ENCODE measurements at regions not wholly inside any gene's neighbourhood (a gene's known extent, or its start where the extent isn't known, plus 50 kb on each side); places are given as distances from the start of the nearest gene placed in this dataset.

- no peaks in the 10 kb centered on the region for H3K79me1 ChIP-seq (ENCODE audit: low read depth, low read length)
- H3K4me2 ChIP-seq (ENCODE audit: insufficient read depth in 1 of 2, low read depth in 2 of 2, low read length in 2 of 2): no peak overlapping the region
- H3K4me3 ChIP-seq (ENCODE audit: extremely low read depth in 1 of 4, insufficient read depth in 2 of 4, low read depth in 3 of 4, low read length in 4 of 4): no peak overlapping the region
- no peaks in the 10 kb centered on the region for H3K9me3 ChIP-seq (ENCODE audit: insufficient read depth in 2 of 2, low read depth in 1 of 2, low read length in 1 of 2)
- no peak overlapping the region for H3K9ac ChIP-seq (replicated peaks in 1 of 4; ENCODE audit: extremely low read depth in 1 of 4, low read depth in 3 of 4, low read length in 3 of 4)
- H3K27me3 ChIP-seq (replicated peaks in 1 of 4; ENCODE audit: control insufficient read depth in 3 of 4, extremely low read depth in 1 of 4, insufficient read depth in 3 of 4, low read length in 3 of 4): no peaks in the 10 kb centered on the region
- H3K56ac ChIP-seq (replicated peaks; ENCODE audit: insufficient read length, low read depth, low read length): no peak overlapping the region
- POLR2A ChIA-PET (ENCODE audit: partially characterized antibody): no interaction called here
- CTCF ChIA-PET (ENCODE audit: partially characterized antibody): no interaction called here
- no peak overlapping the region for H2AFZ ChIP-seq (ENCODE audit: low read length)
- H2BK120ac ChIP-seq (replicated peaks; ENCODE audit: low read depth, low read length): no peak overlapping the region
- no peak overlapping the region for H2BK20ac ChIP-seq (ENCODE audit: low read length)
- H3K27ac ChIP-seq (ENCODE audit: low read depth, low read length): no peak overlapping the region
- H3K23ac ChIP-seq (ENCODE audit: insufficient read length): no peak overlapping the region
- H3K4me1 ChIP-seq (replicated peaks in 1 of 4; ENCODE audit: control insufficient read depth in 3 of 4, insufficient read depth in 4 of 4, low read length in 3 of 4): no peaks in the 10 kb centered on the region
- H3K79me2 ChIP-seq (ENCODE audit: control insufficient read depth in 1 of 2, insufficient read depth in 2 of 2, low read length in 2 of 2): no peaks in the 10 kb centered on the region
- H4K20me1 ChIP-seq (replicated peaks in 1 of 2; ENCODE audit: control insufficient read depth in 1 of 2, insufficient read depth in 2 of 2, low read length in 2 of 2): no peaks in the 10 kb centered on the region
- H2BK12ac ChIP-seq (ENCODE audit: low read depth, low read length): no peak overlapping the region
- no peak overlapping the region for H4K8ac ChIP-seq (ENCODE audit: extremely low read depth, insufficient read depth, low read length)
- H3K18ac ChIP-seq (ENCODE audit: extremely low read depth, low read length): no peak overlapping the region
- FAIRE-seq (no peak), DNase-seq (ENCODE audit: low read depth in 1 of 2, low spot score in 2 of 2) (no peak)
- TF ChIP-seq NANOG (IDR thresholded peaks at IDR 0.05; ENCODE audit: insufficient read depth, low read depth, low read length, poor library complexity, severe bottlenecking): no peak
- TF ChIP-seq RAD21 (IDR thresholded peaks at IDR 0.05 in 1 of 2, conservative IDR thresholded peaks at IDR 0.05 in 1 of 2; ENCODE audit: low read depth in 2 of 2, low read length in 2 of 2): no peak
- no peak for TF ChIP-seq TCF12 (IDR thresholded peaks at IDR 0.05; ENCODE audit: low read depth, low read length)
- no peak for TF ChIP-seq POLR2A (IDR thresholded peaks at IDR 0.05; ENCODE audit: control extremely low read depth in 1 of 2, low read depth in 2 of 2, low read length in 2 of 2)
- TF ChIP-seq KDM1A (IDR thresholded peaks at IDR 0.05; ENCODE audit: borderline replicate concordance, low read length): no peak
- no peak for TF ChIP-seq GTF2F1 (IDR thresholded peaks at IDR 0.05; ENCODE audit: borderline replicate concordance, low read depth, low read length)
- TF ChIP-seq ASH2L (IDR thresholded peaks at IDR 0.05; ENCODE audit: low read length): no peak
- no peak for TF ChIP-seq PHF8 (conservative IDR thresholded peaks at IDR 0.05; ENCODE audit: low read depth, low read length)
- TF ChIP-seq SP2 (IDR thresholded peaks at IDR 0.05; ENCODE audit: low read length): no peak
- no peak for TF ChIP-seq SIX5 (IDR thresholded peaks at IDR 0.05; ENCODE audit: low read depth, low read length)
- no peak for TF ChIP-seq SRF (IDR thresholded peaks at IDR 0.05; ENCODE audit: low read depth, low read length)
- TF ChIP-seq RFX5 (IDR thresholded peaks at IDR 0.05; ENCODE audit: borderline replicate concordance, low read depth, low read length): no peak
- TF ChIP-seq TAF7 (optimal IDR thresholded peaks at IDR 0.05; ENCODE audit: borderline replicate concordance, low read depth, low read length): no peak
- TF ChIP-seq RBBP5 (IDR thresholded peaks at IDR 0.05; ENCODE audit: borderline replicate concordance, low read depth, low read length): no peak
- no peak overlapping the region for H4K91ac ChIP-seq (replicated peaks; ENCODE audit: insufficient read length, low read length)
- no peak overlapping the region for H3K4ac ChIP-seq (replicated peaks; ENCODE audit: insufficient read length, low read depth, low read length)
- H2BK15ac ChIP-seq (ENCODE audit: low read length): no peak overlapping the region
- H3K23me2 ChIP-seq (ENCODE audit: low read depth, low read length): no peaks in the 10 kb centered on the region
- no peak overlapping the region for H3K14ac ChIP-seq (ENCODE audit: insufficient read length)
- no peak overlapping the region for H4K5ac ChIP-seq (ENCODE audit: insufficient read length, low read depth, low read length)
- no peak overlapping the region for H2BK5ac ChIP-seq (ENCODE audit: low read depth, low read length)
- no peaks in the 10 kb centered on the region for H3K36me3 ChIP-seq (ENCODE audit: control insufficient read depth in 2 of 4, insufficient read depth in 4 of 4, low read length in 3 of 4)
- no peak overlapping the region for H2AK5ac ChIP-seq (ENCODE audit: low read depth, low read length)
Measured at GRCh38 chrY:16841534-16841933, 1038.5 kb downstream of the CDY2B start.
